T-helper 1 cell treated with Interleukin-12 subunit alpha and Interleukin-12 subunit beta and Interleukin-4 antibody, amounts not matched to agents 30 μg/mL and 1 μg/mL, for 36 hours (primary cell): ENCODE measurements at regions not wholly inside any gene's neighbourhood (a gene's known extent, or its start where the extent isn't known, plus 50 kb on each side); places are given as distances from the start of the nearest gene placed in this dataset.

Source experiments
- H3K27ac Mint-ChIP-seq: one replicate; pipeline ENCODE4 v1.8.0; 2021; ENCODE audit warnings: mild to moderate bottlenecking, mixed read lengths
- H3K27me3 Mint-ChIP-seq: one replicate; pipeline ENCODE4 v1.8.0; 2021; ENCODE audit warnings: low read depth, mixed read lengths
- H3K36me3 Mint-ChIP-seq: one replicate; pipeline ENCODE4 v1.8.0; 2021; ENCODE audit warnings: low read depth, mixed read lengths
- H3K4me1 Mint-ChIP-seq: one replicate; pipeline ENCODE4 v1.8.0; 2021; ENCODE audit warnings: low read depth, mixed read lengths
- H3K4me3 Mint-ChIP-seq: one replicate; pipeline ENCODE4 v1.8.0; 2021; ENCODE audit warnings: mild to moderate bottlenecking, moderate library complexity, mixed read lengths
- H3K9me3 Mint-ChIP-seq: one replicate; pipeline ENCODE4 v1.8.0; 2021; ENCODE audit warnings: mixed read lengths

GRCh38 chr4:130510661-130511060 is 1414.7 kb downstream of the C4orf33 start:
- Mint-ChIP-seq H3K36me3 (no peaks in the 10 kb centered on the region), H3K9me3 (peaks cover 10% of the 10 kb centered on the region), H3K27me3 (no peaks in the 10 kb centered on the region), H3K4me1 (no peaks in the 10 kb centered on the region), H3K27ac (no peak overlapping the region), H3K4me3 (no peak overlapping the region)

GRCh38 chr4:130511776-130512175 is 1415.8 kb downstream of the C4orf33 start:
- H3K27me3 Mint-ChIP-seq: no peaks in the 10 kb centered on the region
- no peaks in the 10 kb centered on the region for H3K36me3 Mint-ChIP-seq
- no peaks in the 10 kb centered on the region for H3K4me1 Mint-ChIP-seq
- peaks cover 10% of the 10 kb centered on the region for H3K9me3 Mint-ChIP-seq
- no peak overlapping the region for H3K4me3 Mint-ChIP-seq
- H3K27ac Mint-ChIP-seq: no peak overlapping the region

GRCh38 chr4:130524057-130524456 is 1428.1 kb downstream of the C4orf33 start:
- H3K4me1 Mint-ChIP-seq: no peaks in the 10 kb centered on the region
- H3K9me3 Mint-ChIP-seq: peaks cover 12% of the 10 kb centered on the region
- no peak overlapping the region for H3K27ac Mint-ChIP-seq
- no peak overlapping the region for H3K4me3 Mint-ChIP-seq
- no peaks in the 10 kb centered on the region for H3K27me3 Mint-ChIP-seq
- no peaks in the 10 kb centered on the region for H3K36me3 Mint-ChIP-seq

- Mint-ChIP-seq H3K27ac (no peak overlapping the region), H3K9me3 (peaks cover 6% of the 10 kb centered on the region), H3K27me3 (no peaks in the 10 kb centered on the region)
These were observed 1434.6 kb downstream of the C4orf33 start for GRCh38 chr4:130530505-130530904.

GRCh38 chr4:130534651-130535050 is 1438.7 kb downstream of the C4orf33 start:
- Mint-ChIP-seq H3K36me3 (no peaks in the 10 kb centered on the region), H3K4me1 (no peaks in the 10 kb centered on the region), H3K27me3 (no peaks in the 10 kb centered on the region), H3K27ac (no peak overlapping the region), H3K4me3 (no peak overlapping the region), H3K9me3 (no peaks in the 10 kb centered on the region)

More at GRCh38 chr4:130530505-130530904, 1434.6 kb downstream of the C4orf33 start:
- Mint-ChIP-seq H3K4me3 (no peak overlapping the region), H3K4me1 (no peaks in the 10 kb centered on the region), H3K36me3 (no peaks in the 10 kb centered on the region)

GRCh38 chr4:130542953-130543352 is 1447.0 kb downstream of the C4orf33 start:
- H3K9me3 Mint-ChIP-seq: peaks cover 5% of the 10 kb centered on the region
- no peaks in the 10 kb centered on the region for H3K36me3 Mint-ChIP-seq
- H3K27ac Mint-ChIP-seq: no peak overlapping the region
- H3K27me3 Mint-ChIP-seq: no peaks in the 10 kb centered on the region
- H3K4me3 Mint-ChIP-seq: no peak overlapping the region
- no peaks in the 10 kb centered on the region for H3K4me1 Mint-ChIP-seq

- H3K27me3 Mint-ChIP-seq: no peaks in the 10 kb centered on the region
- no peak overlapping the region for H3K4me3 Mint-ChIP-seq
- no peaks in the 10 kb centered on the region for H3K4me1 Mint-ChIP-seq
- no peaks in the 10 kb centered on the region for H3K36me3 Mint-ChIP-seq
- H3K27ac Mint-ChIP-seq: no peak overlapping the region
- H3K9me3 Mint-ChIP-seq: peaks cover 5% of the 10 kb centered on the region
These were observed 1449.2 kb downstream of the C4orf33 start for GRCh38 chr4:130545171-130545570.

- no peak overlapping the region for H3K27ac Mint-ChIP-seq
- H3K36me3 Mint-ChIP-seq: no peaks in the 10 kb centered on the region
- H3K4me1 Mint-ChIP-seq: no peaks in the 10 kb centered on the region
- H3K4me3 Mint-ChIP-seq: no peak overlapping the region
- H3K27me3 Mint-ChIP-seq: no peaks in the 10 kb centered on the region
- peaks cover 5% of the 10 kb centered on the region for H3K9me3 Mint-ChIP-seq
These were observed 1449.6 kb downstream of the C4orf33 start for GRCh38 chr4:130545596-130545995.

GRCh38 chr4:130559268-130559667 is 1463.3 kb downstream of the C4orf33 start:
- Mint-ChIP-seq H3K36me3 (no peaks in the 10 kb centered on the region), H3K4me3 (no peak overlapping the region), H3K27ac (no peak overlapping the region), H3K27me3 (no peaks in the 10 kb centered on the region), H3K9me3 (no peaks in the 10 kb centered on the region), H3K4me1 (no peaks in the 10 kb centered on the region)

- no peaks in the 10 kb centered on the region for H3K27me3 Mint-ChIP-seq
These were observed 1467.4 kb downstream of the C4orf33 start for GRCh38 chr4:130563185-130563888.

GRCh38 chr4:130563889-130564418 is 1468.0 kb downstream of the C4orf33 start:
- H3K27me3 Mint-ChIP-seq: no peaks in the 10 kb centered on the region
- H3K9me3 Mint-ChIP-seq: no peaks in the 10 kb centered on the region
- H3K27ac Mint-ChIP-seq: no peak overlapping the region
- H3K36me3 Mint-ChIP-seq: no peaks in the 10 kb centered on the region
- no peak overlapping the region for H3K4me3 Mint-ChIP-seq
- no peaks in the 10 kb centered on the region for H3K4me1 Mint-ChIP-seq

More at GRCh38 chr4:130563185-130563888, 1467.4 kb downstream of the C4orf33 start:
- Mint-ChIP-seq H3K27ac (no peak overlapping the region), H3K4me1 (no peaks in the 10 kb centered on the region), H3K4me3 (no peak overlapping the region), H3K36me3 (no peaks in the 10 kb centered on the region), H3K9me3 (no peaks in the 10 kb centered on the region)

GRCh38 chr4:130568746-130569145 is 1472.8 kb downstream of the C4orf33 start:
- Mint-ChIP-seq H3K9me3 (peaks cover 3% of the 10 kb centered on the region), H3K27me3 (no peaks in the 10 kb centered on the region), H3K4me3 (no peak overlapping the region), H3K36me3 (no peaks in the 10 kb centered on the region), H3K4me1 (no peaks in the 10 kb centered on the region), H3K27ac (no peak overlapping the region)

GRCh38 chr4:130573742-130574141 is 1477.8 kb downstream of the C4orf33 start:
- H3K27ac Mint-ChIP-seq: no peak overlapping the region
- H3K4me1 Mint-ChIP-seq: no peaks in the 10 kb centered on the region
- no peaks in the 10 kb centered on the region for H3K36me3 Mint-ChIP-seq
- no peaks in the 10 kb centered on the region for H3K27me3 Mint-ChIP-seq
- no peak overlapping the region for H3K4me3 Mint-ChIP-seq
- peaks cover 3% of the 10 kb centered on the region for H3K9me3 Mint-ChIP-seq

GRCh38 chr4:130574215-130574614 is 1478.3 kb downstream of the C4orf33 start:
- no peaks in the 10 kb centered on the region for H3K27me3 Mint-ChIP-seq
- H3K4me1 Mint-ChIP-seq: no peaks in the 10 kb centered on the region
- no peak overlapping the region for H3K4me3 Mint-ChIP-seq
- H3K9me3 Mint-ChIP-seq: peaks cover 3% of the 10 kb centered on the region
- H3K36me3 Mint-ChIP-seq: no peaks in the 10 kb centered on the region
- no peak overlapping the region for H3K27ac Mint-ChIP-seq

- H3K9me3 Mint-ChIP-seq: peaks cover 3% of the 10 kb centered on the region
- no peak overlapping the region for H3K27ac Mint-ChIP-seq
- H3K36me3 Mint-ChIP-seq: no peaks in the 10 kb centered on the region
- no peak overlapping the region for H3K4me3 Mint-ChIP-seq
- no peaks in the 10 kb centered on the region for H3K27me3 Mint-ChIP-seq
- no peaks in the 10 kb centered on the region for H3K4me1 Mint-ChIP-seq
These were observed 1480.3 kb downstream of the C4orf33 start for GRCh38 chr4:130576218-130576617.
